Neural progenitor cell (in vitro differentiated cells): ENCODE measurements at regions not wholly inside any gene's neighbourhood (a gene's known extent, or its start where the extent isn't known, plus 50 kb on each side); places are given as distances from the start of the nearest gene placed in this dataset.

Experiments
- DNase-seq: peaks from one replicate; pipeline ENCODE4 v3.0.0-alpha.2; 2016; ENCODE audit warnings: low spot score
- H2AFZ ChIP-seq: fragments of 200-600 bp; sonication (generic); replicated peaks from 2 replicates; pipeline ENCODE4 v1.6.1; 2016; ENCODE audit warnings: antibody characterized with exemption
- H3F3A ChIP-seq: fragments of 200-600 bp; sonication (generic); 2 replicates; pipeline ENCODE4 v1.6.1; 2016; ENCODE audit warnings: antibody characterized with exemption, low read depth
- H3K27ac ChIP-seq: fragments of 200-600 bp; sonication (generic); 2 replicates; pipeline ENCODE4 v1.5.1; 2016; ENCODE audit warnings: mild to moderate bottlenecking
- H3K27me3 ChIP-seq: fragments of 200-600 bp; sonication (generic); 2 replicates; pipeline ENCODE4 v1.6.1; 2016; ENCODE audit warnings: mild to moderate bottlenecking, moderate library complexity
- H3K36me3 ChIP-seq: fragments of 200-600 bp; sonication (generic); 2 replicates; pipeline ENCODE4 v1.5.1; 2016
- H3K4me1 ChIP-seq: fragments of 200-600 bp; sonication (generic); 2 replicates; pipeline ENCODE4 v1.6.1; 2016; ENCODE audit warnings: mixed run types
- H3K4me2 ChIP-seq: fragments of 200-600 bp; sonication (generic); 2 replicates; pipeline ENCODE4 v1.6.1; 2016
- H3K4me3 ChIP-seq: fragments of 200-600 bp; sonication (generic); 2 replicates; pipeline ENCODE4 v1.5.1; 2016
- H3K79me2 ChIP-seq: fragments of 200-600 bp; sonication (generic); 2 replicates; pipeline ENCODE4 v1.6.1; 2016; ENCODE audit warnings: low read depth
- H3K9ac ChIP-seq: fragments of 200-600 bp; sonication (generic); 2 replicates; pipeline ENCODE4 v1.6.1; 2016
- H3K9me3 ChIP-seq: fragments of 200-600 bp; sonication (generic); 2 replicates; pipeline ENCODE4 v1.5.1; 2016; ENCODE audit warnings: low read depth
- H4K20me1 ChIP-seq: fragments of 200-600 bp; sonication (generic); 2 replicates; pipeline ENCODE4 v1.6.1; 2016; ENCODE audit warnings: low read depth
- H3K27ac Mint-ChIP-seq: 3 replicates; pipeline ENCODE4 v1.8.0; 2021; ENCODE audit warnings: mixed read lengths
- H3K27me3 Mint-ChIP-seq: 2 replicates; pipeline ENCODE4 v1.8.0; 2022; ENCODE audit warnings: low read depth, mild to moderate bottlenecking, inconsistent platforms, moderate library complexity, mixed read lengths; ENCODE audit not compliant: insufficient read depth
- H3K36me3 Mint-ChIP-seq: 3 replicates; pipeline ENCODE4 v1.8.0; 2021; ENCODE audit warnings: mixed read lengths
- H3K4me1 Mint-ChIP-seq: 3 replicates; pipeline ENCODE4 v1.8.0; 2021; ENCODE audit warnings: mixed read lengths
- H3K4me3 Mint-ChIP-seq: 3 replicates; pipeline ENCODE4 v1.8.0; 2021; ENCODE audit warnings: mild to moderate bottlenecking, moderate library complexity, mixed read lengths
- H3K9me3 Mint-ChIP-seq: 3 replicates; pipeline ENCODE4 v1.8.0; 2020; ENCODE audit warnings: mixed read lengths
- EZH2 ChIP-seq: fragments of 200-600 bp; sonication (generic); IDR thresholded peaks from 2 replicates; pipeline ENCODE4 v1.6.1; 2017; ENCODE audit warnings: antibody characterized with exemption, mild to moderate bottlenecking, moderate library complexity
- EZH2phosphoT487 ChIP-seq: fragments of 200-600 bp; sonication (generic); IDR thresholded peaks from 2 replicates; pipeline ENCODE4 v1.6.1; 2017; ENCODE audit warnings: antibody characterized with exemption
- TF ChIP-seq, protein P1 (sequence below): fragments of 200-600 bp; sonication (generic); IDR thresholded peaks from 2 replicates; pipeline ENCODE4 v1.5.1; 2017; ENCODE audit warnings: antibody characterized with exemption, mild to moderate bottlenecking

DNA sequence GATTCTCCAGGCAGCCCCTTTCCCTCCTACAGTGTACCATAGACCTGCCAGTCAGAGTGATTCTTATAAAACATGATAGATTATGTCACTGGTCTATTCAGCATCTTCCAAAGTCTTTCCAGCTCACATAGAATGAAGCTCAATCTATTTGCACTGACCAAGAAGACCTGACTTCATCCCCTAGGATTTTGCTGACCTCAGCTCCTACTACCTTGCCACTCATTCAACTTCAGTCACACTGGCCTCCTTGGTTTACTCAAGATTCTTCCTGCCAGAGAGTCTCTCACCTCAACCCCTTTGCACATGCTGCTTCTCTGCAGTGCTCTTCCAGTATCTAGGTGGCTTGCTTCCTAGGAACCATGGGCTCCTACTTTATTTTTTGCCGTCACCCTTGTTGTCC, 392.9 kb downstream of the PID1 start:
- no peak overlapping the region for H3K4me3 ChIP-seq
- H3K4me1 ChIP-seq, result no peaks in the 10 kb centered on the region
- no peaks in the 10 kb centered on the region for H3K79me2 ChIP-seq
- no peaks in the 10 kb centered on the region for H3K36me3 ChIP-seq
- H3K27ac Mint-ChIP-seq, result no peak overlapping the region
- no peak overlapping the region for H3K4me2 ChIP-seq
- no peak overlapping the region for H3K27ac ChIP-seq
- H2AFZ ChIP-seq, result no peak overlapping the region
- H3K4me1 Mint-ChIP-seq, result no peaks in the 10 kb centered on the region
- no peak for TF ChIP-seq EZH2
- TF ChIP-seq EZH2phosphoT487, result no peak
- TF ChIP-seq, protein P1, sequence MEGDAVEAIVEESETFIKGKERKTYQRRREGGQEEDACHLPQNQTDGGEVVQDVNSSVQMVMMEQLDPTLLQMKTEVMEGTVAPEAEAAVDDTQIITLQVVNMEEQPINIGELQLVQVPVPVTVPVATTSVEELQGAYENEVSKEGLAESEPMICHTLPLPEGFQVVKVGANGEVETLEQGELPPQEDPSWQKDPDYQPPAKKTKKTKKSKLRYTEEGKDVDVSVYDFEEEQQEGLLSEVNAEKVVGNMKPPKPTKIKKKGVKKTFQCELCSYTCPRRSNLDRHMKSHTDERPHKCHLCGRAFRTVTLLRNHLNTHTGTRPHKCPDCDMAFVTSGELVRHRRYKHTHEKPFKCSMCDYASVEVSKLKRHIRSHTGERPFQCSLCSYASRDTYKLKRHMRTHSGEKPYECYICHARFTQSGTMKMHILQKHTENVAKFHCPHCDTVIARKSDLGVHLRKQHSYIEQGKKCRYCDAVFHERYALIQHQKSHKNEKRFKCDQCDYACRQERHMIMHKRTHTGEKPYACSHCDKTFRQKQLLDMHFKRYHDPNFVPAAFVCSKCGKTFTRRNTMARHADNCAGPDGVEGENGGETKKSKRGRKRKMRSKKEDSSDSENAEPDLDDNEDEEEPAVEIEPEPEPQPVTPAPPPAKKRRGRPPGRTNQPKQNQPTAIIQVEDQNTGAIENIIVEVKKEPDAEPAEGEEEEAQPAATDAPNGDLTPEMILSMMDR, result no peak
- no peak overlapping the region for H3K9ac ChIP-seq
- no peaks in the 10 kb centered on the region for H3K27me3 ChIP-seq
- H3K36me3 Mint-ChIP-seq, result no peaks in the 10 kb centered on the region
- no peaks in the 10 kb centered on the region for H3K9me3 ChIP-seq
- no peaks in the 10 kb centered on the region for H3F3A ChIP-seq
- no peaks in the 10 kb centered on the region for H4K20me1 ChIP-seq
- no peaks in the 10 kb centered on the region for H3K9me3 Mint-ChIP-seq
- no peak overlapping the region for H3K4me3 Mint-ChIP-seq
- H3K27me3 Mint-ChIP-seq, result peaks cover 3% of the 10 kb centered on the region
- no peak for DNase-seq

DNA sequence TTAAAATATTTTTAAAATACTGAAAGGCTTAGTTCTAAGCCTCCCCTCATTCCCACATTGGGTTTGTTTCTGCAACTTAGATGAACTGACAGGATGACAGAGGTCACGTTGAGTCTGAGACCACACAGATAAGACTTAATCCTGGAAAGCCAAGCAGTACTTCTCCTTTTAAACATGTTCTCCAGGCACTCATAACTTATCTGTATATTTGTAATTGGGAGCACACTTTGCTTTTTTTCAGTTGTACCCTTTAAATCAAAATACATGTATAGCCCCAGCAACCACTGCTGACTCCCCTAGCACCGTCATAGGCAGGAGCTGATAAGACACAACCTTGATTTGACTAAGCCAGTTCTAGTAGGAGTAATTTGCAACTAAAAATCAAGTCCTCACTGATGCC, 394.8 kb downstream of the PID1 start:
- H3K27me3 ChIP-seq, result no peaks in the 10 kb centered on the region
- no peaks in the 10 kb centered on the region for H3F3A ChIP-seq
- Mint-ChIP-seq H3K27me3 (peaks cover 2% of the 10 kb centered on the region), H3K36me3 (no peaks in the 10 kb centered on the region), H3K9me3 (no peaks in the 10 kb centered on the region), H3K4me1 (no peaks in the 10 kb centered on the region), H3K4me3 (no peak overlapping the region), H3K27ac (no peak overlapping the region)
- H3K9ac ChIP-seq, result no peak overlapping the region
- no peak overlapping the region for H3K4me3 ChIP-seq
- no peaks in the 10 kb centered on the region for H3K9me3 ChIP-seq
- no peak for DNase-seq
- no peaks in the 10 kb centered on the region for H3K4me1 ChIP-seq
- TF ChIP-seq EZH2phosphoT487 (no peak), EZH2 (no peak)
- TF ChIP-seq, protein P1, result no peak
- no peak overlapping the region for H2AFZ ChIP-seq
- no peak overlapping the region for H3K4me2 ChIP-seq
- no peaks in the 10 kb centered on the region for H4K20me1 ChIP-seq
- no peaks in the 10 kb centered on the region for H3K79me2 ChIP-seq
- H3K36me3 ChIP-seq, result no peaks in the 10 kb centered on the region
- H3K27ac ChIP-seq, result no peak overlapping the region

DNA sequence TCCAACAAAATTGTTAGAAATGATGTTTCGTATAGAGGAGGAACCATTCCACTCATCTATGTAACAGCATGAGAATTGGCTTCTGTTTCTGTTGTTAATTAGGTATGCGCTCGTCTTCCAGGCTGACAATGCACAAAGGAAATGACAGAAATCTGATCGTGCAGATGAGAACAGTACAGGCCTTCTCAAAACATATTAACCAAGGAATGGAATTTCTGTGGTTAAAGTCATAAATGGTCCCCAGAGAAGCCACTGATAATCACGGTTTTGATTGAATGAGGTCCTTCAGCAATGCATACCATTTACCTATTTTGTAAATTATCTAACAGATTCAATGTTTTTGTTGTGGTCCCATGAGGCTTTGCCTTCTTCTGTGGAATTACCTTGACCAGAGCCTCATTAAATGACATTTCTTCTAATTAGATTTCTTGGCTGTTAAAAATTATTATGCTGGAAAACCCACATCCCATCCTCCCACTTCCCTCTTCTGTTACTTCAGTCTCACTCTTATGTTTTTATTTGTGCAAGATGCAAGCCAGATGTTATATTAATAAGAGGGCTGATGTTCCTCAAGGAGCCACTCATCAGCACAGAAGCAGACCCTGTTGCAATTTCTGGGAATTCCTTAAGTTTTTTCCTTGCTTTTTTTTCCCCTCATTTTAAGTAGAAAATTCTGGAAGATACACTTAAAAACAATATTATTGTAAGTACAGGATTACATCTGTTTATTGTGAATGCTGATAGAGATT, 395.8 kb downstream of the PID1 start:
- Histone ChIP-seq H3K27me3 (no peaks in the 10 kb centered on the region), H3K79me2 (no peaks in the 10 kb centered on the region), H2AFZ (no peak overlapping the region), H3K36me3 (no peaks in the 10 kb centered on the region), H3K9ac (no peak overlapping the region), H3K9me3 (no peaks in the 10 kb centered on the region), H3K4me1 (no peaks in the 10 kb centered on the region), H3K4me2 (no peak overlapping the region), H4K20me1 (no peaks in the 10 kb centered on the region), H3F3A (no peaks in the 10 kb centered on the region), H3K4me3 (no peak overlapping the region), H3K27ac (no peak overlapping the region)
- H3K27ac Mint-ChIP-seq, result no peak overlapping the region
- no peak for DNase-seq
- H3K27me3 Mint-ChIP-seq, result peaks cover 2% of the 10 kb centered on the region
- TF ChIP-seq EZH2phosphoT487 (no peak), EZH2 (no peak)
- TF ChIP-seq, protein P1, result no peak
- H3K36me3 Mint-ChIP-seq, result no peaks in the 10 kb centered on the region
- H3K4me3 Mint-ChIP-seq, result no peak overlapping the region
- no peaks in the 10 kb centered on the region for H3K9me3 Mint-ChIP-seq
- H3K4me1 Mint-ChIP-seq, result no peaks in the 10 kb centered on the region
